AG10803 (cell line): ENCODE measurements at regions not wholly inside any gene's neighbourhood (a gene's known extent, or its start where the extent isn't known, plus 50 kb on each side); places are given as distances from the start of the nearest gene placed in this dataset.

Experiments
- DNase-seq: peaks from one replicate; pipeline ENCODE4 v3.0.0; 2010; ENCODE audit warnings: low read depth
- H3K4me3 ChIP-seq: 2 replicates; pipeline ENCODE4 v1.5.1; 2011; ENCODE audit warnings: mild to moderate bottlenecking, low read length, control low read depth
- CTCF ChIP-seq: conservative IDR thresholded peaks from 2 replicates; pipeline ENCODE4 v1.5.1; 2011; ENCODE audit warnings: mild to moderate bottlenecking, low read length, control low read depth, inconsistent platforms

- no peak overlapping the region for H3K4me3 ChIP-seq
- DNase-seq, result no peak
- no peak for TF ChIP-seq CTCF
Measured at GRCh38 chr12:13606290-13606689, 375.1 kb downstream of the GRIN2B start.

- DNase-seq, result no peak
Measured at GRCh38 chr12:13603953-13604352, 377.4 kb downstream of the GRIN2B start.

GRCh38 chr12:13602172-13602571 lies 379.2 kb downstream of the GRIN2B start:
- TF ChIP-seq CTCF, result no peak

More at GRCh38 chr12:13603953-13604352, 377.4 kb downstream of the GRIN2B start:
- TF ChIP-seq CTCF, result no peak
- no peak overlapping the region for H3K4me3 ChIP-seq

GRCh38 chr12:13599176-13599575 lies 382.2 kb downstream of the GRIN2B start:
- H3K4me3 ChIP-seq, result no peak overlapping the region
- no peak for TF ChIP-seq CTCF
- no peak for DNase-seq

More at GRCh38 chr12:13602172-13602571, 379.2 kb downstream of the GRIN2B start:
- no peak for DNase-seq
- no peak overlapping the region for H3K4me3 ChIP-seq

- no peak for DNase-seq
- H3K4me3 ChIP-seq, result no peak overlapping the region
- TF ChIP-seq CTCF, result no peak
Measured at GRCh38 chr12:13597837-13598236, 383.6 kb downstream of the GRIN2B start.

GRCh38 chr12:13597166-13597565 lies 384.2 kb downstream of the GRIN2B start:
- no peak for DNase-seq
- no peak overlapping the region for H3K4me3 ChIP-seq
- TF ChIP-seq CTCF, result no peak

- TF ChIP-seq CTCF, result no peak
- DNase-seq, result no peak
Measured at GRCh38 chr12:13596714-13597113, 384.7 kb downstream of the GRIN2B start.

More at GRCh38 chr12:13596714-13597113, 384.7 kb downstream of the GRIN2B start:
- H3K4me3 ChIP-seq, result no peak overlapping the region
